ENCODE measurements at regions not wholly inside any gene's neighbourhood (a gene's known extent, or its start where the extent isn't known, plus 50 kb on each side); places are given as distances from the start of the nearest gene placed in this dataset.

DNA sequence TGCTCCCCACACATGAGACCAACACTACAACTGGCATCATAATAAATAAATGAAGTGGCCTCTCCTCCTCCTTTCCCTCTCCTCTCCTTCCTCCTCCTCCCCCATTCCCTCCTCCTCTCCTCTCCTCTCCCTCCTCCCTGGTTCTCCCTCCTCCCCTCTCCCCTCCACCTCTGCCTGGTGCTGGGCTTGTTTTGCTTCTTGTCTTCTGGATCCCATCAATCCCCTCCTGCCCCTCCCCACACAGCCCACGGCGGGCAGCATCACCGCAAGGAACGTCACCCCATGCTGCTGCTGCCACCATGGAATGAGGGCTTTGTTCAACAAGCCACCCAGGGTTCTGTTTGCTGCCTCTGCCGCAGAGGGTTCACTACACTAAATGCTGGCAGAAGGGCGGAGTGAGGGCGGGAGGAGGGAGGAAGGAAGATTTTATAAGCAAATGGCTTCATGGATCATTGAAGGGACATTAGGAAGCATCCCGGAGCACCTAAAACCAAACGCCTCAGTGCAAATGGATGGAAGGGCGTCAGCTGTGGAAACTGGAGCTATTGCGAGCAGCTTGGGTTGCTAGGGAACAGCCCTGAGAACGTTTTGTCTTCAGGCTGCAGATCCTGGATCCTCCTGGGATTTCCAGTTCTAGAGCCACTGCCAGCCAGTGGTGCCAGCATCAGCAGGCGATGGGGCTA lies 379.7 kb upstream of the ZMIZ1 start:
- DNase-seq (ENCODE audit: low spot score), result no peak

GRCh38 chr10:78689584-78689935 lies 379.2 kb upstream of the ZMIZ1 start:
- no peak for DNase-seq (ENCODE audit: low spot score)

DNA sequence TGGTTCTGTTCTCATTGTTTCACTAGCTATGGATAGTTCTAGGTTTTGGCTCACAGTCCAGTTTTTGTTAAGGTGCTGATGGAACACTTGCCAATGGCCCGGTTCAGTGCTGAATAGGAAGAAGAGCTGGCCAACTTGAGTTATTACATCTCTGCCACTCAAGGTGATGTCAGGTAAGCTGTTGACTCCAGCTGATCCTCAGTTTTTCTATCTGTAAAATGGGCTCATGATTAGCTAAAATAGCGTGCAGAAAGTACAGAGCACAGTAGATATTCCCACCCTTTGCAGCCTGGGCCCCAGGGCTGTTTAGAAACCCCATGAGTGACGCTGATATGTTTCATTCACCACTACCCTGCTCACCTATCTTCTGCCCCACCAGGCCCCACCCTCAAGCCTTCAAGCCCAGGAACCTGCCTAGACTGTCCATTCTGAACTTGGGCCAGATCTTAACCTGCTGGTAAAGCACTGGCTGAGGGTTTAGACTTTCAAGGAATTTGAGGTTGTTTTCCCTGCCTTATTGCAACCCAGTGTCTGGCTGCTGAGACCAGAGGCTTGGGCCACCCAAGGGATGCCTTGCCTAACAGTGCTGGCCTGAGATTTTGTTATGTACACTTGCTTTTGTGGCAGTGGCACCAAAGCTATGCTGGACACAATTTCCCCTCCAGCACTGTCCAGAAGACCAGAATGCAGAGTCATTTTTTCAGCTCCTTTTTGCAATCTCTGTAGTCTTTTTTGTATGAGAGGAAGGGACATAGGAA lies 378.2 kb upstream of the ZMIZ1 start:
- no peak for DNase-seq (ENCODE audit: low spot score)

GRCh38 chr10:78691301-78692030 lies 377.3 kb upstream of the ZMIZ1 start:
- DNase-seq (ENCODE audit: low spot score), result no peak

- no peak for DNase-seq (ENCODE audit: low spot score)
Measured at GRCh38 chr10:78692071-78692470, 376.7 kb upstream of the ZMIZ1 start.

GRCh38 chr10:78695846-78696245 lies 372.9 kb upstream of the ZMIZ1 start:
- DNase-seq (ENCODE audit: low spot score), result no peak

DNA sequence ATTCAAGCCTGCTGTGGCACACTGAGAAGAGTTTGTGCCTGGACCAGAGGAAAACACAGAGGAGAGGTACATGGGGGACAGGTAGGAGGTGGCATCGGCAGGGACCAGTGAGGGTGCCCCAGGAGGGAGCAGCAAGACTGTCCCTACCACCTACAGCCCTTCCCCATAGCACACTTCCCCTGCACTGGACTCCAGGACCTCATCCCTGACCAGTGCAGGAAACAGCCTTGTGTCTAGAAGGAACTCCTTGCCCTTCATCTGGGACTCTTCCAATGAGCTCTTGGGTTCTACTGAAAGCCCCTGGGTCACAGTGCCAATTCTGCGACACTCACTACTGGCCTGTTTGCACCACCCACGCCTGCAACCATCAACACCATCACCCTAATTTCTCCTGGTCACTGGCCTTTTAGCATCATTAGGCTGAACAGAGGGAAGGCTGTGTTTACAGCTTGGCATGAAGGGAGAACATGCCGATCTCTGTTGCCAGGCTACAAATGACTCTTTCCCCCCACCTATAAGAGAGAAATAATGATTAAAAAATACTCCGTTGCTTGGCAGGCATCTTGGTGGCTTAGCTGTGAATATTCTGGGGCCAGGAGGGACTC lies 371.9 kb upstream of the ZMIZ1 start:
- no peak for DNase-seq (ENCODE audit: low spot score)

DNA sequence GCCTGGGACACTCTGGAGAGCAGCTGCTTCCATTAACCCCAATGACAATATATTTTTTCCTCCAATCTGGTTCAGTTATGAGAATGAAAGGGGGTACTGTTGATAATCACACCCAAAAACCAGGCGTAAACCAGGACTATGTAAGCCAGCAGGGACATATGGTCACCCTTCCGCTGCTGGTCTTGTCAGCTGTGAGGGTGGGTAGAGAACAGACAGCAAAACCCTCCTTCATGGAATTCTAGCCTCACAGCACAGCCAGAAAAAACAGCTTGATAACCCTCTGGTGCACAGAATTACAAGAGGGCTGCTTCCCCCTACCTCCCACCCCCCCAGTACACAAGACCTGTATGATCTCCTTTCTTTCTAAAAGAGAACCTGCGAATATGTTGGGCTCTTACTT lies 368.8 kb upstream of the ZMIZ1 start:
- no peak for DNase-seq (ENCODE audit: low spot score)

DNA sequence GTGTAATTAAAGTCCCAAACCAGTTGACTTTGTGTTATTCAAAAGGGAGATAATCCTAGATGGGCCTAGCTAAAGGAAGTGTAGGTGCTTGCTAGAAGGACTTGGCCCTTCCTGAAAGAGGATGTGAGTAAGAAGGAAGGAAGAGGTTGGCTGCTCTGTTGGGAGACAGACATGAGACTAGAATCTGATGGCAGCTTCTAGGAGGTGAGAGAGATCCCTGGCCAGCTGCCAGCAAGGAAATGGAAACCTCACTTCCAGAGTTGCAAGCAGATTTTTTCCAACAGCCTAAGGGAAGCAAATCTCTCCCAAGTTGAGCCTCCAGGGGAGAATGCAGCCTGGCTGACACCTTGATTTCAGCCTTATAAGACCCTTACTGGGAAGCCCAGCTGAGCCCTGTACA lies 368.4 kb upstream of the ZMIZ1 start:
- DNase-seq (ENCODE audit: low spot score), result no peak

- DNase-seq (ENCODE audit: low spot score), result no peak
Measured at GRCh38 chr10:78700816-78701520, 367.8 kb upstream of the ZMIZ1 start.

GRCh38 chr10:78702186-78702585 lies 366.6 kb upstream of the ZMIZ1 start:
- DNase-seq (ENCODE audit: low spot score), result no peak

- no peak for DNase-seq (ENCODE audit: low spot score)
Measured at GRCh38 chr10:78702876-78703275, 365.9 kb upstream of the ZMIZ1 start.

GRCh38 chr10:78703593-78703992 lies 365.2 kb upstream of the ZMIZ1 start:
- no peak for DNase-seq (ENCODE audit: low spot score)

GRCh38 chr10:78706256-78706655 lies 362.5 kb upstream of the ZMIZ1 start:
- DNase-seq (ENCODE audit: low spot score), result no peak

DNA sequence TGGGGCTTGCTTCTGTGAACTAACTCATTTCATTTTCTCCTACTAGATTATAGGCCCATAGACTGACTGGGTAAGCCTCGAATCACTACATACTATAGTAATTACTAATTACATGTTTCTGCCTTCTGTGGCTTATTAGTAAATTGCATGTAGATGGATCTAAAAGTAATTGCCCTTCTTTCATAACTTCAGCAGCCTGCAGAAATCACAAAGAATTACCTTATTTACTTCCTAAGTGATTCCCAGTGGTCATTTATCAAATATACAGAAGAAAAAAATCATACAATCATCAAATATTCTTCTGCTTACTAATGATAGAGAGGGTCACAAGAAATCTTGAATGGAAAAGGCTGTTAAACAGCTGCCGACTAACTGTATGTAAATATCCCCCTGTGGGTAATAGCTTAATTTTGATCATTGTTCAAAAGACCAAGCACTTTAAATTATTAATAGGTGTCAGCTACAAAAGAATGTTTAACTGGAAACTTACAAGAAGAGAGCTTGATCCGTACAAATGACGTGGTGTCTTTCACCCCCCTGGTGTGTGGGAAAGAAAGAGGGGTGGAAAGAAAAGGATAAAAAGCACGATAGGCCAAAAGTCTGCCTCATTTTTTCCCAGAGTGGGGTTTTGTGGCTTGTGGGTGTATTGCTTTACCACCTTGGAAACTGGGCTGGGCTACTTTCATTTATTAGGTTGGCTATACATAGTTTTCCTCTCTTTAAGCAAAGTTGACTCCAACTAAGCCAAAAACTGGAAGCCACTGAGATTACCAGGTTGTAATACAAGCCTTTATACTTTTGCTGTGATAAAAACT lies 361.8 kb upstream of the ZMIZ1 start:
- no peak for DNase-seq (ENCODE audit: low spot score)

- DNase-seq (ENCODE audit: low spot score), result no peak
Measured at GRCh38 chr10:78707745-78708144, 361.0 kb upstream of the ZMIZ1 start.

- no peak for DNase-seq (ENCODE audit: low spot score)
Measured at GRCh38 chr10:78712147-78712546, 356.6 kb upstream of the ZMIZ1 start.

GRCh38 chr10:78713659-78714058 lies 355.1 kb upstream of the ZMIZ1 start:
- DNase-seq (ENCODE audit: low spot score), result no peak

DNA sequence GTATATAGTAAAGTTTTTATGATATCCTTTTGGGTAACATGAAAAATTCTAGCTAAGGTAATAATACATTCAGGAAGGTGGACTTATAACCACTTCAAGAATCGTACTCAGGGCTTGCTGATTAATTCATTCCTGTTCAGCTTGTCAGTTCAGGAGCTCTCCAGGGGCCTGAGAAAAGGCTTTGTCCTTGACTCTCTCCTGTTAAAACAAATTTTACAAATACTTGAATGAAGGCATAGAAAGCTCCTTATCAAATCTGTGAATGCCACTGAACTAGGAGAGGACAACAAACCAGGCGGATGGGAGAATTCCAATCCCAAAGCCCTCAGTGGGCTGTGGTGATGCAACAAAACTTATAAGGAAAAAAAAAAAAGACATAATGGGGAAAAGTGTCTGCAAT lies 354.5 kb upstream of the ZMIZ1 start:
- DNase-seq (ENCODE audit: low spot score), result no peak

GRCh38 chr10:78715435-78715834 lies 353.3 kb upstream of the ZMIZ1 start:
- no peak for DNase-seq (ENCODE audit: low spot score)

- DNase-seq (ENCODE audit: low spot score), result no peak
Measured at GRCh38 chr10:78716043-78716660, 352.6 kb upstream of the ZMIZ1 start.
